ENCODE measurements at regions not wholly inside any gene's neighbourhood (a gene's known extent, or its start where the extent isn't known, plus 50 kb on each side); places are given as distances from the start of the nearest gene placed in this dataset.
"Not testable (repeated sequence)": the region's sequence is repeated elsewhere in the genome, so short reads cannot be mapped to it uniquely, and the experiment has no call there.

GRCh38 chr9:95391271-95391670 is 73.8 kb upstream of the FANCC start:
- not testable (repeated sequence) for DNase-seq (ENCODE audit: low read depth); H3K4me3 ChIP-seq (ENCODE audit: low read depth, low read length)

- no peak for DNase-seq (ENCODE audit: low read depth)
- no peak overlapping the region for H3K4me3 ChIP-seq (ENCODE audit: low read depth, low read length)
- TF ChIP-seq CTCF (IDR thresholded peaks at IDR 0.05; ENCODE audit: insufficient read depth, low read length), result no peak
These were observed 71.9 kb upstream of the FANCC start for GRCh38 chr9:95389373-95389772.

GRCh38 chr9:95386843-95387242 is 69.3 kb upstream of the FANCC start:
- DNase-seq (ENCODE audit: low read depth), result no peak
- TF ChIP-seq CTCF (IDR thresholded peaks at IDR 0.05; ENCODE audit: insufficient read depth, low read length), result no peak

GRCh38 chr9:95385521-95385920 is 68.0 kb upstream of the FANCC start:
- H3K4me3 ChIP-seq (ENCODE audit: low read depth, low read length), result no peak overlapping the region
- no peak for TF ChIP-seq CTCF (IDR thresholded peaks at IDR 0.05; ENCODE audit: insufficient read depth, low read length)
- DNase-seq (ENCODE audit: low read depth), result no peak

More at GRCh38 chr9:95386843-95387242, 69.3 kb upstream of the FANCC start:
- no peak overlapping the region for H3K4me3 ChIP-seq (ENCODE audit: low read depth, low read length)

GRCh38 chr9:95383845-95384244 is 66.3 kb upstream of the FANCC start:
- H3K4me3 ChIP-seq (ENCODE audit: low read depth, low read length), result no peak overlapping the region
- no peak for TF ChIP-seq CTCF (IDR thresholded peaks at IDR 0.05; ENCODE audit: insufficient read depth, low read length)
- DNase-seq (ENCODE audit: low read depth), result peak; percentile 5

GRCh38 chr9:95383185-95383676 is 65.7 kb upstream of the FANCC start:
- peak; percentile 64 for DNase-seq (ENCODE audit: low read depth)
- peak; percentile 12 for TF ChIP-seq CTCF (IDR thresholded peaks at IDR 0.05; ENCODE audit: insufficient read depth, low read length)
- H3K4me3 ChIP-seq (ENCODE audit: low read depth, low read length), result no peak overlapping the region

- no peak for DNase-seq (ENCODE audit: low read depth)
- no peak for TF ChIP-seq CTCF (IDR thresholded peaks at IDR 0.05; ENCODE audit: insufficient read depth, low read length)
- H3K4me3 ChIP-seq (ENCODE audit: low read depth, low read length), result no peak overlapping the region
These were observed 64.9 kb upstream of the FANCC start for GRCh38 chr9:95382433-95382832.

Data from fibroblast of the aortic adventitia (primary cell).